ENCODE measurements at regions not wholly inside any gene's neighbourhood (a gene's known extent, or its start where the extent isn't known, plus 50 kb on each side); places are given as distances from the start of the nearest gene placed in this dataset.

GRCh38 chr1:186568221-186568620, 107.3 kb upstream of the PDC start:
- TF ChIP-seq CTCF (IDR thresholded peaks at IDR 0.05) (no peak), EZH2 (IDR thresholded peaks at IDR 0.05) (no peak), EZH2phosphoT487 (IDR thresholded peaks at IDR 0.05) (no peak)

Data from neural progenitor cell (in vitro differentiated cells).